ENCODE measurements at regions not wholly inside any gene's neighbourhood (a gene's known extent, or its start where the extent isn't known, plus 50 kb on each side); places are given as distances from the start of the nearest gene placed in this dataset.

DNA sequence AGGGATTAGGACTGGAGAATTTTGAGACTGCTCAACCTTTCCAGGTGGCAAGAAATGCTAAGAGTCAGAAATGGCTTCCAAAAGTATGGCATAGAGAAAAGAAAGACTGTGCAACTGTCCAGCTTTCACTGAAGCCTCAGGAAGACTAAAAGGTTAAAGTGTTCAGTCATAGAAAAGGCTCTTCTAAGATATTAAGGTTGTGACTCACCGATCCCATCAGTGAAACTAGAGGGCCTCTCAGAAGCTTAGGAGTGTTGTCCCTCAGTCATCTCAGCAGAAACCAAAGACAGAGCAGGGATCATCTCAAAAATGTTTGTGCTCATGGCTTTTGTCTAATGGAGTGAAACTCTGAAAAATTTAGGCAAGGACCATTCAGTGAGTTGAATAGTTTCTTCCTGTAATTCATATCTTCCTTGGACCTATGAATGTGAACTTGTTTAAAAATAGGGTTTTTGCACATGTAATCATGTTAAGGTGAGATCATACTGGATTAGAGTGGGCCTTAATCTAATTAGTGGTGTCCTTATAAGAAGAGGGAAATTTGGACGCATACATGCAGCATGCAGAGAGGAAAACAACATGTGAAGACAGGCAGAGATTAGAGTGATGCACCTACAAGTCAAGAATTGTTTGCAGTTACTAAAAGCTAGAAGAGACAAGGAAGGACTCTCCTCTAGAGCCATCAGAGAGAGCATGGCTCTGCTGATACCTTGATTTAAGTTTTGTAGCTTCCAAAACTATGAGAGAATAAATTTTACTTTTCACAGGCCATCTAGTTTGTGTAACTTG, 71.3 kb downstream of the RPE65 start:
- H3K4me1 ChIP-seq (ENCODE audit: insufficient read depth, low read length) = peaks cover 23% of the 10 kb centered on the region
- H3K36me3 ChIP-seq (ENCODE audit: insufficient read depth, low read length) = no peaks in the 10 kb centered on the region
- no peak overlapping the region for H2AFZ ChIP-seq (ENCODE audit: low read depth, low read length)
- H3K9me3 ChIP-seq (ENCODE audit: low read length) = no peaks in the 10 kb centered on the region
- no peak overlapping the region for H3K4me3 ChIP-seq (ENCODE audit: low read length)
- H3K27me3 ChIP-seq (ENCODE audit: insufficient read depth, low read length) = no peaks in the 10 kb centered on the region

DNA sequence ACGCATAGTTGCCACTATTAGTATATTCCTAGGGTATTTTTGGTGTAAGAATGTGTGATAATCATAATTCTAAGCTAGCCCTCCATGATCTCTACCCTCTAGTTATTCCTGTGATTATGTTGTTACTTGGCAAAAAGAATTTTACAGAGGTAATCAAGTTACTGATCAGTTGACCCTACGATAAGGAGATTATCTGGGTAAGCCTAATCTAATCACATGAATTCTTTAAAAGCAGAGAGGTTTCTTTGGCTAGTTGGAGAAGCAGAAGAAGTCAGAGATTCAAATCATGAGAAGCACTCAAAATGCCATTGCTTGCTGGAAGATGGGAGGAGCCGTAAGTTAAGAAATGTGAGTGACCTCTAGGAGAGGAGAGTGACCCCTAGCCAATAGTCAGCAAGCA, 72.7 kb downstream of the RPE65 start:
- Histone ChIP-seq H3K36me3 (ENCODE audit: insufficient read depth, low read length) (no peaks in the 10 kb centered on the region), H3K4me3 (ENCODE audit: low read length) (no peak overlapping the region), H3K4me1 (ENCODE audit: insufficient read depth, low read length) (peaks cover 23% of the 10 kb centered on the region), H3K27me3 (ENCODE audit: insufficient read depth, low read length) (no peaks in the 10 kb centered on the region), H2AFZ (ENCODE audit: low read depth, low read length) (no peak overlapping the region), H3K9me3 (ENCODE audit: low read length) (no peaks in the 10 kb centered on the region)

DNA sequence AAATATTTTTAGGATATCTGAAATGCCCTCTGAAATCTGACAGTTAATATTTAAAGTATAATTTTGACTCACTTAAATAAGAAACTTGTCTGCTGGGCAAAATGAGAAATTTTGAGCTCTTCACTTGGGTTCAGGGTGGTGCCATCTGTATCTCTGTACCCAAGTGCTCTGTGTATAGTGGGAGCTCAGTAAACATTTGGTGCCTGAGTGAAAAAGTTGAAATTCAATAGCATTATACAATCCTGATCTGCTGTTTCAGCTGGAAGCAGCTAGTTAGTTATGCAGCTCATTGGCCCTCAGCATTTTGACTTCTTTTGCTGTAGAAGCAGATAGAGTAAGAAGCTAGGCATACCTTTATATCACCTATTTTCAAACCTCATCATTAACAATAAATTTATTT, 73.3 kb downstream of the RPE65 start:
- H3K9me3 ChIP-seq (ENCODE audit: low read length) = no peaks in the 10 kb centered on the region
- no peak overlapping the region for H2AFZ ChIP-seq (ENCODE audit: low read depth, low read length)
- peaks cover 23% of the 10 kb centered on the region for H3K4me1 ChIP-seq (ENCODE audit: insufficient read depth, low read length)
- H3K27me3 ChIP-seq (ENCODE audit: insufficient read depth, low read length) = no peaks in the 10 kb centered on the region
- no peaks in the 10 kb centered on the region for H3K36me3 ChIP-seq (ENCODE audit: insufficient read depth, low read length)
- H3K4me3 ChIP-seq (ENCODE audit: low read length) = no peak overlapping the region

DNA sequence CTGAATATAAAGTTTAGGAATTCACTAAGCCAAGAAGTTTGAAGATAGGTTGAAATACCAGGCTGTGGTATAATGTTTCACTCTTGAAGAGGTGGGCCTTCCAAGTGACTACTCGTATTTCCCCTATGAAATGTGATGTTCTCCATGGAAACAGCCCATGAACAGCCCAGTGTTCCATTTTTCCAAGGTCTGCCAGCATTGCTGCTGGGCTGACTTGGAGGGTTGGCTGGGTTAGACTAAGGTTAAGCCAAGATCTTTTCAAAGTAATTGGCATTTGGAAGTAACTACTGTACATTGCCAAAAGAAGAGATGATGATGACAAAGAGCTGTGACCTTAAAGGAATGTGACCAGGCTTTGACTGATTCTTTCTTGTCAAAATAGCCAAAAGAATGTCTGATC, 73.8 kb downstream of the RPE65 start:
- Histone ChIP-seq H3K27me3 (ENCODE audit: insufficient read depth, low read length) (no peaks in the 10 kb centered on the region), H3K36me3 (ENCODE audit: insufficient read depth, low read length) (no peaks in the 10 kb centered on the region), H3K9me3 (ENCODE audit: low read length) (no peaks in the 10 kb centered on the region), H2AFZ (ENCODE audit: low read depth, low read length) (no peak overlapping the region), H3K4me1 (ENCODE audit: insufficient read depth, low read length) (peaks cover 23% of the 10 kb centered on the region), H3K4me3 (ENCODE audit: low read length) (no peak overlapping the region)

DNA sequence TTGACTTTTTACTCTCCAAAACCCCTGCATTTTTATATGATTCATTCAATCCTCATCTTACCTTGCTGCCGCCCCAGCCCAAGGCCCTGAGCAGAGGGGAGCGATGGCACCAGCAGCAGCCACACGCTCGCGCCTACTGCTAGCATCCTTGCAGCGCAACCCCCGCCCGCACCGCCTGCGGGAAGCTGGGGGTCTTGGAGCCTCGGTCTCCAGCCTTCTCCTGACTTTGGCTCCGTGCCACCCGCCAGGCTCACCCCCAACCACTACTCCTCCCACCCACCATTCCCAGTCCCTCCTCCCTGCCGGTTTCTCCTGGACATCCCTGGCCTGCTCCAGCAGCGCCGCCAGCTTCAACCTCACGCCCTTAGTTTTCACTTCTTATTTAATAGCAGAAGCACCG, 76.6 kb downstream of the RPE65 start:
- Histone ChIP-seq H3K9me3 (ENCODE audit: low read length) (no peaks in the 10 kb centered on the region), H3K4me1 (ENCODE audit: insufficient read depth, low read length) (peaks cover 23% of the 10 kb centered on the region), H2AFZ (ENCODE audit: low read depth, low read length) (no peak overlapping the region), H3K36me3 (ENCODE audit: insufficient read depth, low read length) (no peaks in the 10 kb centered on the region), H3K27me3 (ENCODE audit: insufficient read depth, low read length) (no peaks in the 10 kb centered on the region), H3K4me3 (ENCODE audit: low read length) (no peak overlapping the region)

DNA sequence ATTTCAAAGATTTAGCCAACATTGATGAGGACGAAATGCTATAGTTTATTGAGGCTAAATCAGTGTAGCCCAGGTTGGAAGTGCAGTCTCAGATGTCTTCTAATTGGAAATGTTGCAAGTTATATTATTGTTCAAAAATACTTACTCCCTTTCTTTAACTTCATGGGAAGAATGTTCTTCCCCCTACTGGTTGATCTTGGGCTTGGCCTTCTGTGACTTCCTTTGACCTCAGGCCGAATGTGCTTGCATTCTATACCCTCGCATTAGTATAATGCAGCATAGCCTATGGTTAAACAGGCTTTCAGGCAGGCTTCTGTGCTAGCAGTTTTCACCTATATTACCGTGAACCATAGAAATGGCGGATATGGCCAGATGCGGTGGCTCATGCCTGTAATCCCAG, 77.3 kb downstream of the RPE65 start:
- H3K9me3 ChIP-seq (ENCODE audit: low read length) = no peaks in the 10 kb centered on the region
- H3K27me3 ChIP-seq (ENCODE audit: insufficient read depth, low read length) = no peaks in the 10 kb centered on the region
- no peak overlapping the region for H2AFZ ChIP-seq (ENCODE audit: low read depth, low read length)
- H3K4me1 ChIP-seq (ENCODE audit: insufficient read depth, low read length) = peaks cover 23% of the 10 kb centered on the region
- no peak overlapping the region for H3K4me3 ChIP-seq (ENCODE audit: low read length)
- H3K36me3 ChIP-seq (ENCODE audit: insufficient read depth, low read length) = no peaks in the 10 kb centered on the region

DNA sequence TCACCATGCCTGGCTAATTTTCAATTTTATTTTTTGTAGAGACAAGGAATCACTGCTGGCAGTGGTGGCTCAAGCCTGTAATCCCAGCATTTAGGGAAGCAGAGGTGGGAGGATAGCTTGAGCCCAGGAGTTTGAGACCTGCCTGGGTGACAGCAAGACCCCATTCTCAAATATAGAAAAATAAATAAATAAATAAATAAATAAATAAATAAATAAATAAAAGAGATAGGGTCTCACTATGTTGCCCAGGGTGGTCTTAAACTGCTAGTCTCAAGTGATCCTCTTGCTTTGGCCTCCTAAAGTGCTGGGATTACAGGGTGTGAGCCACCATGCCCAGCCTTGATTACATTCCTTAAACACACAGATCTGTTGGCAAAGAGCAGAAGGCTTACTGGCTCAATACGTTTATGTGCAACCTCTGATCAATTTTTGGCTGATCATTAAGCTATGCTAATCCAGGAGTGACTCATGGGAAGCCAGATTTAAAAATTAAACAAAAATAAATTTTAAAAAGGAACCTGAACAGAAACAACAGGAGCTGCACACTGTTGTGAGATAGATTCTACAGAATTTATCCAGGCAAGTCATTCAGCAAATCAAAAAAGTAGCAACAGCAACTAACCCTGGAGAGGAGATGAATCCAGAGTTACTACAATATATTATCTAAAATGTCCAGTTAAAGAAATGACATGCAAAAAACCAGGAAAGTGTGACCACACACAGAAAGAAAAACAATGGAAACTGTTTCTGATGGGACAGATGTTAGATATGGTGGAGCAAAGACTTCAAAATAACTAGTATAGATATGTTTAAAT, 79.4 kb downstream of the RPE65 start:
- Histone ChIP-seq H2AFZ (ENCODE audit: low read depth, low read length) (no peak overlapping the region), H3K27me3 (ENCODE audit: insufficient read depth, low read length) (no peaks in the 10 kb centered on the region), H3K9me3 (ENCODE audit: low read length) (no peaks in the 10 kb centered on the region), H3K4me1 (ENCODE audit: insufficient read depth, low read length) (peaks cover 22% of the 10 kb centered on the region), H3K36me3 (ENCODE audit: insufficient read depth, low read length) (no peaks in the 10 kb centered on the region), H3K4me3 (ENCODE audit: low read length) (no peak overlapping the region)

DNA sequence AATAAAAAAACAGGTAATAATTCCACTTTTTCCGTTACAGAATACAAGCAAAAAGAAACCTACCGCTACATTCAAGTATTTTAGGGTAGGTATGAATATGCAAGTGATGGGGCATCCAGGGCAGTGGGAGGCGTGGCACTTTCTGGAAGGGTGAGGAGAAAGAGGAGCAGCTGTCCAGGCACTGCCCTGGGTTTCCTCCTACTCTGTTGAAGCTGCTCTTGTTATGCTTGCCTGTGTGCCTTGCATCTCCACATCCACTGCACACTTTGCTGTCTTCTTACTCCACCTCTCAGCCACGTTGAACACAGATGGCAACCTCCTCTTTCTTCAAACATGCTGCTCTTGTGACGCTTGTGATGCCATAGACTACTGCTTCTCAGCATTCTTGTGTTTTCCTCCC, 83.2 kb downstream of the RPE65 start:
- H3K9me3 ChIP-seq (ENCODE audit: low read length) = no peaks in the 10 kb centered on the region
- H3K27me3 ChIP-seq (ENCODE audit: insufficient read depth, low read length) = no peaks in the 10 kb centered on the region
- peaks cover 33% of the 10 kb centered on the region for H3K4me1 ChIP-seq (ENCODE audit: insufficient read depth, low read length)
- no peak overlapping the region for H2AFZ ChIP-seq (ENCODE audit: low read depth, low read length)
- H3K36me3 ChIP-seq (ENCODE audit: insufficient read depth, low read length) = no peaks in the 10 kb centered on the region
- H3K4me3 ChIP-seq (ENCODE audit: low read length) = no peak overlapping the region

DNA sequence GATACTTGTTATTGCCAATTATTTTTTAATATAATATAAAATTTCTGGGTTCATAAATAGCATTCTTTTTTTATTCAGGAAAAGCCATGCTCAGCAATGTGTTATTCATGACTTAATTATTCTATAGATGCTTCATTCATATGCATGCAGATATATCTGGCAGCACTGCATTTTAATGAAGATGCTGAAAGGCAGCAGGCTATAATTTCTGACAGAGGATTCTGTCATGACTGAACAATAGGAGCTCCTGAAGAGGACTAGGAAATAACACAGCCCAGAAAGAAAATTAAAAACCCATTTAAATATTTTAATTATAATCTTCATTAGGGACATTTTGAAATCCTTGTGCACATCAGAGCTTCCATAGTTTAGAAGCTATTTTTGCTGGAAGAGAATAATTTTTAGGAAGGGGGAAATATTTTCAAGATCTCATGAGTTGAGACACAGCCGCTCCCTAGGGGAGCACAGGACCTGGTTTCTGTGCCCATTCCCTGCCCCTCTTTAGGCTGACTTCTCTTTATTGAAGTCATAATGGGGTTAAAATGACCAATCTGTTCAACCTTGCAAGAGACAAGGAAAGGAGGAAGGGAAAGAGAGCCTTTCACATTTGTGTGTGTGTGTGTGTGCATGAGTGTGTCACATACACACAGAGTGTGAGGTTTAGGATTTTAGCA, 83.9 kb downstream of the RPE65 start:
- Histone ChIP-seq H2AFZ (ENCODE audit: low read depth, low read length) (no peak overlapping the region), H3K9me3 (ENCODE audit: low read length) (no peaks in the 10 kb centered on the region), H3K4me1 (ENCODE audit: insufficient read depth, low read length) (peaks cover 33% of the 10 kb centered on the region), H3K27me3 (ENCODE audit: insufficient read depth, low read length) (no peaks in the 10 kb centered on the region), H3K4me3 (ENCODE audit: low read length) (no peak overlapping the region), H3K36me3 (ENCODE audit: insufficient read depth, low read length) (no peaks in the 10 kb centered on the region)

DNA sequence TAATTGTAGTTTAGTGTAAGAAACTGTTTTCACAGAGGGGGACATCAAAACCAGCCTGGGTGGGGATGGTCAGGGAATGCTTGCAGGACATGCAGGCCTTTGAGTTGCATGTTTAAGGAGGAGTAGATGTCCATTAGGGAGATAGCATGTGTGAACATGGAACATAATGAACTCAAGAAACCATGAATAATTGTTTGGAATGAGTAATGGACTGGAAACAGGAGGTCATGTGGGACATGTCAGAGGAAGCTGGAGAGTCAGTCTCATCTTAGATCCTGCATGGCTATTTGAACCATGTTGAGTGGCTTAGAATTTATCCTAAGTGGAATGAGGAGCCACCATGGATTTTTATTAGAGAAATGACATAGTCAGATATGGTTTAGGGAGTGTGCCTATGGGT, 86.4 kb downstream of the RPE65 start:
- Histone ChIP-seq H3K4me1 (ENCODE audit: insufficient read depth, low read length) (peaks cover 37% of the 10 kb centered on the region), H3K27me3 (ENCODE audit: insufficient read depth, low read length) (no peaks in the 10 kb centered on the region), H3K36me3 (ENCODE audit: insufficient read depth, low read length) (no peaks in the 10 kb centered on the region), H3K4me3 (ENCODE audit: low read length) (no peak overlapping the region), H2AFZ (ENCODE audit: low read depth, low read length) (no peak overlapping the region), H3K9me3 (ENCODE audit: low read length) (no peaks in the 10 kb centered on the region)

DNA sequence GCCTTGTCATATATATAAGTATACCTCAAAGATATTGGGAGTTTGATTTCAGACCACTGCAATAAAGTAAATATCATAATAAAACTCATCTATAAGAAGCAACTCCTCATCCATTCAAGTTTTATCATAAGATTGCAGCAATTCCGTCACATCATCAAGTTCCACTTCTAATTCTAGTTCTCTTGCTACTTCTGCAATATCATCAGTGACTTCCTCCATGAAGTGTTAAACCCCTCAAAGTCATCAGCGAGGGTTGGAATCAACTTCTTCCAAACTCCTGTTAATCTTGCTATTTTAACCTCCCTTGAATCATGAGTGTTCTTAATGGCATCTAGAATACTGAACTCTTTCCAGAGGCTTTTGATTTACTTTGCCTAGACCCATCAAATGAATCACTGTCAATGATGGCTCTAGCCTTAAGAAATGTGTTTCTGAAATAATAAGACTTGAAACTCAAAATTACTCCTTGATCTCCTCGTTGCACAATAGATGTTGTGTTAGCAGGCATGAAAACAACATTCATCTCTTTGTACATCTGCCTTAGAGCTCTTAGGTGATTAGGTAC, 88.3 kb downstream of the RPE65 start:
- Histone ChIP-seq H2AFZ (ENCODE audit: low read depth, low read length) (no peak overlapping the region), H3K27me3 (ENCODE audit: insufficient read depth, low read length) (no peaks in the 10 kb centered on the region), H3K36me3 (ENCODE audit: insufficient read depth, low read length) (no peaks in the 10 kb centered on the region), H3K4me3 (ENCODE audit: low read length) (no peak overlapping the region), H3K4me1 (ENCODE audit: insufficient read depth, low read length) (peaks cover 33% of the 10 kb centered on the region), H3K9me3 (ENCODE audit: low read length) (no peaks in the 10 kb centered on the region)

DNA sequence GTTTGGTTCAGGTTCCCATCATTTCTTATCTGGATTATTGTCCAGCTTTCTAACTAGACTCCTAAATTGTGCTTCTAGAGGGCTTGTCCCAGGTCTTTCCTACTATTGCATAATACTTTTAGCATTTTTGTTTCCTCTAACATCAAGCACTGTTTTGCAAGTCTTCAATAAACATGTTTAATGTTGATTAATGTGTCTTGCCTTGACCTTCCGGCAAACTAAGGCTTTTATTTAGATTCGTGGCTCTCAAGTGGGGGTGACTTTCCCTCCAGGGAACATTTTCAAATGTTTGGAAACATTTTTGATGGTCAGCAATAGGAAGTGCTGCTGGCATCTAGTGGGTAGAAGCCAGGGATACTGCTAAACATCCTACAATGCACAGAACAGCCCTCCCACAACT, 90.7 kb downstream of the RPE65 start:
- Histone ChIP-seq H2AFZ (ENCODE audit: low read depth, low read length) (no peak overlapping the region), H3K9me3 (ENCODE audit: low read length) (no peaks in the 10 kb centered on the region), H3K4me3 (ENCODE audit: low read length) (no peak overlapping the region), H3K27me3 (ENCODE audit: insufficient read depth, low read length) (no peaks in the 10 kb centered on the region), H3K36me3 (ENCODE audit: insufficient read depth, low read length) (no peaks in the 10 kb centered on the region), H3K4me1 (ENCODE audit: insufficient read depth, low read length) (peaks cover 14% of the 10 kb centered on the region)

DNA sequence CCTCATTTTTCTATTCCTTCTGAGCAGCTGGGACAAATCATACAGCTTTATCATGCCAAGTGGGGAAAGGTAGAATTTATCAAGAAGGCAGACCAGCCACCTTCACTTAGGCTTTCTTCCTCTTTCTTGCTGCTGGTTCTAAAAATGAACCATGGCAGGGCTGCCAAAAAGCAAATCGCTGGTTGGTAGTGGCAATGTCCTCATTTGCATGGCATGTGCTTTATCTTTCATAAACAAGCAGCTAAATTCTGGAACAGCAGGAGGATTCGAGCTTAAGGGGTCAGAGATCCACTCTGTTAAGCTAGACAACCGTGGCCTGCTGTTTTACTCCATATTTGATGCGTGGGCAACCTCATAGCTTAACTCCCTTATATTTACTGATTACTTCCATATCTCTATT, 91.3 kb downstream of the RPE65 start:
- Histone ChIP-seq H3K4me1 (ENCODE audit: insufficient read depth, low read length) (peaks cover 10% of the 10 kb centered on the region), H3K27me3 (ENCODE audit: insufficient read depth, low read length) (no peaks in the 10 kb centered on the region), H3K36me3 (ENCODE audit: insufficient read depth, low read length) (no peaks in the 10 kb centered on the region), H3K4me3 (ENCODE audit: low read length) (no peak overlapping the region), H2AFZ (ENCODE audit: low read depth, low read length) (no peak overlapping the region), H3K9me3 (ENCODE audit: low read length) (no peaks in the 10 kb centered on the region)
